Peyer's patch (tissue), 4 donors: ENCODE measurements at regions not wholly inside any gene's neighbourhood (a gene's known extent, or its start where the extent isn't known, plus 50 kb on each side); places are given as distances from the start of the nearest gene placed in this dataset.
"Not testable (repeated sequence)": the region's sequence is repeated elsewhere in the genome, so short reads cannot be mapped to it uniquely, and the experiment has no call there.

Experiments used
- DNase-seq, 3 donors: peaks; one replicate each; pipeline ENCODE4 v3.0.0-alpha.2; 2017 to 2019
- H3K27ac ChIP-seq, 4 donors: fragments of 200-600 bp; sonication (generic); one replicate each; pipeline ENCODE4 v1.5.1; 2016 to 2019
- H3K27me3 ChIP-seq, 2 donors: fragments of 200-600 bp; sonication (generic); one replicate each; pipeline ENCODE4 v1.5.1; 2019
- H3K36me3 ChIP-seq, 3 donors: fragments of 200-600 bp; sonication (generic); one replicate each; pipeline ENCODE4 v1.5.1; 2016 to 2019
- H3K4me1 ChIP-seq, 4 donors: fragments of 200-600 bp; sonication (generic); one replicate each; pipeline ENCODE4 v1.5.1; 2016 to 2019
- H3K4me3 ChIP-seq, 4 donors: fragments of 200-600 bp; sonication (generic); 1 replicate in 3 of 4; 2 replicates in 1 of 4; pipeline ENCODE4 v1.5.1; 2016 to 2019; ENCODE audit warnings: mild to moderate bottlenecking in 1 of 4
- H3K9me3 ChIP-seq, 4 donors: fragments of 200-600 bp; sonication (generic); one replicate each; pipeline ENCODE4 v1.5.1; 2016 to 2019; ENCODE audit warnings: mild to moderate bottlenecking in 1 of 4
- CTCF ChIP-seq, 6 experiments: fragments of 450-650 bp in 4 of 6; fragments of 200-600 bp in 2 of 6; sonication (generic) in 1 of 6; IDR thresholded peaks; one replicate each; pipeline ENCODE4 v1.5.1; 2017 to 2019; ENCODE audit warnings: antibody characterized with exemption in 6 of 6, mild to moderate bottlenecking in 3 of 6, moderate library complexity in 1 of 6
- POLR2A ChIP-seq, 2 donors: fragments of 450-650 bp; IDR thresholded peaks; one replicate each; pipeline ENCODE4 v1.5.1; 2017; ENCODE audit warnings: antibody characterized with exemption in 2 of 2, mild to moderate bottlenecking in 2 of 2, moderate library complexity in 2 of 2

GRCh38 chr10:56104923-56105322 lies 256.1 kb downstream of the ZWINT start:
- Histone ChIP-seq H3K27me3 (no peaks in the 10 kb centered on the region), H3K9me3 (no peaks in the 10 kb centered on the region), H3K4me1 (no peaks in the 10 kb centered on the region), H3K27ac (no peak overlapping the region), H3K36me3 (no peaks in the 10 kb centered on the region), H3K4me3 (no peak overlapping the region)
- no peak for DNase-seq
- TF ChIP-seq POLR2A (IDR thresholded peaks at IDR 0.05), result no peak

- no peak for TF ChIP-seq CTCF (IDR thresholded peaks at IDR 0.05)
- TF ChIP-seq POLR2A (IDR thresholded peaks at IDR 0.05), result no peak
- no peak for DNase-seq
- no peak overlapping the region for H3K4me3 ChIP-seq
- no peaks in the 10 kb centered on the region for H3K36me3 ChIP-seq
- H3K27me3 ChIP-seq, result no peaks in the 10 kb centered on the region
- H3K27ac ChIP-seq, result no peak overlapping the region
- no peaks in the 10 kb centered on the region for H3K9me3 ChIP-seq
- H3K4me1 ChIP-seq, result no peaks in the 10 kb centered on the region
These were observed 256.6 kb downstream of the ZWINT start for GRCh38 chr10:56104487-56104886.

- Histone ChIP-seq H3K36me3 (no peaks in the 10 kb centered on the region), H3K9me3 (peaks cover 0 to 3% (median 0%) of the 10 kb centered on the region in 4 donors), H3K27me3 (no peaks in the 10 kb centered on the region), H3K4me3 (no peak overlapping the region), H3K27ac (no peak overlapping the region), H3K4me1 (no peaks in the 10 kb centered on the region)
- TF ChIP-seq CTCF (IDR thresholded peaks at IDR 0.05) (no peak), POLR2A (IDR thresholded peaks at IDR 0.05) (no peak)
- no peak for DNase-seq
These were observed 264.9 kb downstream of the ZWINT start for GRCh38 chr10:56096226-56096517.

GRCh38 chr10:56095506-56096225 lies 265.4 kb downstream of the ZWINT start:
- no peak for DNase-seq
- no peak for TF ChIP-seq POLR2A (IDR thresholded peaks at IDR 0.05)
- TF ChIP-seq CTCF (IDR thresholded peaks at IDR 0.05), result no peak
- no peaks in the 10 kb centered on the region for H3K36me3 ChIP-seq

GRCh38 chr10:56093645-56094044 lies 267.4 kb downstream of the ZWINT start:
- not testable (repeated sequence) for H3K36me3 ChIP-seq, H3K4me1 ChIP-seq, DNase-seq, H3K27ac ChIP-seq, H3K9me3 ChIP-seq, H3K4me3 ChIP-seq, H3K27me3 ChIP-seq

More at GRCh38 chr10:56095506-56096225, 265.4 kb downstream of the ZWINT start:
- Histone ChIP-seq H3K4me3 (no peak overlapping the region), H3K27me3 (no peaks in the 10 kb centered on the region), H3K4me1 (no peaks in the 10 kb centered on the region), H3K27ac (no peak overlapping the region), H3K9me3 (peaks cover 0 to 3% (median 0%) of the 10 kb centered on the region in 4 donors)

GRCh38 chr10:56091872-56092271 lies 269.2 kb downstream of the ZWINT start:
- Histone ChIP-seq H3K27me3 (no peaks in the 10 kb centered on the region), H3K4me1 (no peaks in the 10 kb centered on the region), H3K4me3 (no peak overlapping the region), H3K9me3 (peaks cover 0 to 3% (median 0%) of the 10 kb centered on the region in 4 donors), H3K36me3 (no peaks in the 10 kb centered on the region), H3K27ac (no peak overlapping the region)
- TF ChIP-seq CTCF (IDR thresholded peaks at IDR 0.05) (no peak), POLR2A (IDR thresholded peaks at IDR 0.05) (no peak)
- DNase-seq, result no peak
